ENCODE measurements at regions not wholly inside any gene's neighbourhood (a gene's known extent, or its start where the extent isn't known, plus 50 kb on each side); places are given as distances from the start of the nearest gene placed in this dataset.

DNA sequence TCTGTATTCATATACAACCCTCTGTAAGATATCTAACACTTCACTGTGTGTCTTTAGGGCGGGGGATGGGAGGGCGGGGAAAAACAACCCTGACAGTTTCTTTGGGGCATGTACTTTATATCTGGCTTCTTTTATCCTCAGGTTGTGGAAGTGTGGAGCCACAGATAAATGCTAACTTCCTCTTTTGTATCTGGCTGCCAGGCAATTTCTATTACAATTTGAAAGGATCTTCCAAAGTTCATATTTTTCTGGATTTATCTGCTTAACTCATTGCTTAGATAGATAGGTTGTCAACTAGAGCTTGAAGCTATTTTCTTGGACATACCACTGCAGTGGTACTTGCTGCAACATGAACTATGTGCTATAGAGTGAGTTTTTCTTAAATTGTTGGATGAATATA, 393.0 kb downstream of the LMO7 start:
- TF ChIP-seq EP300 (IDR thresholded peaks at IDR 0.05) = no peak
- no peak for TF ChIP-seq CTCF (IDR thresholded peaks at IDR 0.05)
